Neural cell (in vitro differentiated cells): ENCODE measurements at regions not wholly inside any gene's neighbourhood (a gene's known extent, or its start where the extent isn't known, plus 50 kb on each side); places are given as distances from the start of the nearest gene placed in this dataset.

Experiments
- EP300 ChIP-seq: fragments of 450-650 bp; conservative IDR thresholded peaks from 2 replicates; pipeline ENCODE4 v1.6.1; 2014; ENCODE audit warnings: antibody characterized with exemption, mild to moderate bottlenecking, moderate library complexity; ENCODE audit not compliant: poor library complexity, severe bottlenecking
- EZH2 ChIP-seq: fragments of 200-600, 300-800 bp; shearing (Covaris generic), sonication (generic); IDR thresholded peaks from 2 replicates; pipeline ENCODE4 v1.6.1; 2014; ENCODE audit warnings: antibody characterized with exemption, low read length, borderline replicate concordance, mild to moderate bottlenecking; ENCODE audit not compliant: insufficient read depth, poor library complexity, severe bottlenecking
- MXI1 ChIP-seq: fragments of 450-650 bp; conservative IDR thresholded peaks from 2 replicates; pipeline ENCODE4 v1.6.1; 2014; ENCODE audit warnings: antibody characterized with exemption, mild to moderate bottlenecking; ENCODE audit not compliant: poor library complexity, severe bottlenecking
- POLR2AphosphoS5 ChIP-seq: IDR thresholded peaks from 2 replicates; pipeline ENCODE4 v1.6.1; 2012
- TAF1 ChIP-seq: IDR thresholded peaks from 2 replicates; pipeline ENCODE4 v1.6.1; 2012; ENCODE audit warnings: low read depth
- TF ChIP-seq, protein P1 (sequence below): fragments of 450-650 bp; IDR thresholded peaks from 2 replicates; pipeline ENCODE4 v1.5.1; 2014; ENCODE audit warnings: antibody characterized with exemption, mild to moderate bottlenecking, moderate library complexity; ENCODE audit not compliant: poor library complexity, severe bottlenecking

DNA sequence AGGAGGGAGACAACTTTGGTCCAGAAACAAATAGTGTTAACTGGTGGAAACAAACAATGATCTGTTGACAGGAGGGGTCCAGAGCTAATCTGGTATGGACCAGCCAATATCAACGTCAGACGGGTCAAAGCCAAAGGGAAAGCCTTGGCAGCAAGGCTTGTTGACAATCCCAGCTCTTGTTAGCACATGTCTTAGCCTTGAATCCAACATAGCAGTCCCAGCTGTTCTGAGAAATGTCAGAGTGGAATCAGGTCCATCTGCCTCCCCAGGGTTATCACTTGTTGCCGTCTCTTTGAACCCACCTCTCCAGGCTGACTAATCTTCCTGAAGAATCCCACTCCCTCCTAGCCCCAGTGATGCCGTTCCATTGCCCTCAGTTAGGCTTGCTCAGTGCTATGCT, 404.6 kb upstream of the MCTP2 start:
- no peak for TF ChIP-seq EZH2
- no peak for TF ChIP-seq TAF1
- TF ChIP-seq, protein P1, sequence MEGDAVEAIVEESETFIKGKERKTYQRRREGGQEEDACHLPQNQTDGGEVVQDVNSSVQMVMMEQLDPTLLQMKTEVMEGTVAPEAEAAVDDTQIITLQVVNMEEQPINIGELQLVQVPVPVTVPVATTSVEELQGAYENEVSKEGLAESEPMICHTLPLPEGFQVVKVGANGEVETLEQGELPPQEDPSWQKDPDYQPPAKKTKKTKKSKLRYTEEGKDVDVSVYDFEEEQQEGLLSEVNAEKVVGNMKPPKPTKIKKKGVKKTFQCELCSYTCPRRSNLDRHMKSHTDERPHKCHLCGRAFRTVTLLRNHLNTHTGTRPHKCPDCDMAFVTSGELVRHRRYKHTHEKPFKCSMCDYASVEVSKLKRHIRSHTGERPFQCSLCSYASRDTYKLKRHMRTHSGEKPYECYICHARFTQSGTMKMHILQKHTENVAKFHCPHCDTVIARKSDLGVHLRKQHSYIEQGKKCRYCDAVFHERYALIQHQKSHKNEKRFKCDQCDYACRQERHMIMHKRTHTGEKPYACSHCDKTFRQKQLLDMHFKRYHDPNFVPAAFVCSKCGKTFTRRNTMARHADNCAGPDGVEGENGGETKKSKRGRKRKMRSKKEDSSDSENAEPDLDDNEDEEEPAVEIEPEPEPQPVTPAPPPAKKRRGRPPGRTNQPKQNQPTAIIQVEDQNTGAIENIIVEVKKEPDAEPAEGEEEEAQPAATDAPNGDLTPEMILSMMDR = no peak
- no peak for TF ChIP-seq EP300
- TF ChIP-seq MXI1 = no peak
- no peak for TF ChIP-seq POLR2AphosphoS5
